Cardiac muscle cell (in vitro differentiated cells and primary cell): ENCODE measurements at regions not wholly inside any gene's neighbourhood (a gene's known extent, or its start where the extent isn't known, plus 50 kb on each side); places are given as distances from the start of the nearest gene placed in this dataset.

Experiments
- DNase-seq, 2 donors: peaks; one replicate each; pipeline versions ENCODE4 v3.0.0 to v3.0.0-alpha.2; 2010 to 2017; ENCODE audit warnings: low read depth in 1 of 2, low spot score in 1 of 2
- H3K27ac ChIP-seq: fragments of 200-600 bp; sonication (generic); 2 replicates; pipeline ENCODE4 v1.5.1; 2016
- H3K27me3 ChIP-seq: fragments of 200-600 bp; sonication (generic); 2 replicates; pipeline ENCODE4 v1.6.0; 2016; ENCODE audit warnings: control low read depth
- H3K36me3 ChIP-seq: fragments of 200-600 bp; sonication (generic); 2 replicates; pipeline ENCODE4 v1.5.1; 2016; ENCODE audit warnings: control low read depth
- H3K4me1 ChIP-seq: fragments of 200-600 bp; sonication (generic); 2 replicates; pipeline ENCODE4 v1.8.1; 2017; ENCODE audit warnings: low read depth, mild to moderate bottlenecking, mixed run types
- H3K4me3 ChIP-seq: fragments of 200-600 bp; sonication (generic); 2 replicates; pipeline ENCODE4 v1.5.1; 2016; ENCODE audit warnings: mild to moderate bottlenecking
- H3K9me3 ChIP-seq: fragments of 200-600 bp; sonication (generic); 2 replicates; pipeline ENCODE4 v1.5.1; 2017; ENCODE audit warnings: low read depth, mild to moderate bottlenecking, control low read depth
- CTCF ChIP-seq: IDR thresholded peaks from 2 replicates; pipeline ENCODE4 v1.5.1; 2012; ENCODE audit warnings: low read depth, mild to moderate bottlenecking, low read length

- H3K4me3 ChIP-seq: no peak overlapping the region
- no peaks in the 10 kb centered on the region for H3K36me3 ChIP-seq
- no peaks in the 10 kb centered on the region for H3K9me3 ChIP-seq
- peaks cover 36% of the 10 kb centered on the region for H3K4me1 ChIP-seq
- no peaks in the 10 kb centered on the region for H3K27me3 ChIP-seq
- no peak for DNase-seq
- no peak overlapping the region for H3K27ac ChIP-seq
- TF ChIP-seq CTCF: no peak
Measured at GRCh38 chr1:181150273-181150672, 61.8 kb downstream of the IER5 start.

GRCh38 chr1:181150842-181151241 lies 62.3 kb downstream of the IER5 start:
- DNase-seq: no peak
- Histone ChIP-seq H3K4me3 (no peak overlapping the region), H3K36me3 (no peaks in the 10 kb centered on the region), H3K4me1 (peaks cover 36% of the 10 kb centered on the region), H3K27ac (peak overlapping the region; percentile 96), H3K9me3 (no peaks in the 10 kb centered on the region), H3K27me3 (no peaks in the 10 kb centered on the region)
- no peak for TF ChIP-seq CTCF

- Histone ChIP-seq H3K27me3 (no peaks in the 10 kb centered on the region), H3K27ac (peak overlapping the region; percentile 96), H3K4me1 (peaks cover 36% of the 10 kb centered on the region), H3K9me3 (no peaks in the 10 kb centered on the region), H3K4me3 (no peak overlapping the region), H3K36me3 (no peaks in the 10 kb centered on the region)
- TF ChIP-seq CTCF: no peak
- peak in 1 of 2 donors; percentile 46 for DNase-seq
Measured at GRCh38 chr1:181151378-181152326, 63.2 kb downstream of the IER5 start.

GRCh38 chr1:181152892-181153633 lies 64.6 kb downstream of the IER5 start:
- peak overlapping the region; percentile 96 for H3K27ac ChIP-seq
- TF ChIP-seq CTCF: peak; percentile 54
- peak; percentile 95 to 97 for DNase-seq
- peaks cover 36% of the 10 kb centered on the region for H3K4me1 ChIP-seq
- H3K36me3 ChIP-seq: no peaks in the 10 kb centered on the region
- no peaks in the 10 kb centered on the region for H3K27me3 ChIP-seq
- no peaks in the 10 kb centered on the region for H3K9me3 ChIP-seq
- H3K4me3 ChIP-seq: no peak overlapping the region

- no peaks in the 10 kb centered on the region for H3K27me3 ChIP-seq
- no peak for DNase-seq
Measured at GRCh38 chr1:181153634-181153961, 65.1 kb downstream of the IER5 start.

More at GRCh38 chr1:181153634-181153961, 65.1 kb downstream of the IER5 start:
- Histone ChIP-seq H3K9me3 (no peaks in the 10 kb centered on the region), H3K27ac (peak overlapping the region; percentile 96), H3K36me3 (no peaks in the 10 kb centered on the region), H3K4me3 (no peak overlapping the region), H3K4me1 (peaks cover 36% of the 10 kb centered on the region)
- TF ChIP-seq CTCF: no peak
